ENCODE measurements at regions not wholly inside any gene's neighbourhood (a gene's known extent, or its start where the extent isn't known, plus 50 kb on each side); places are given as distances from the start of the nearest gene placed in this dataset.

DNA sequence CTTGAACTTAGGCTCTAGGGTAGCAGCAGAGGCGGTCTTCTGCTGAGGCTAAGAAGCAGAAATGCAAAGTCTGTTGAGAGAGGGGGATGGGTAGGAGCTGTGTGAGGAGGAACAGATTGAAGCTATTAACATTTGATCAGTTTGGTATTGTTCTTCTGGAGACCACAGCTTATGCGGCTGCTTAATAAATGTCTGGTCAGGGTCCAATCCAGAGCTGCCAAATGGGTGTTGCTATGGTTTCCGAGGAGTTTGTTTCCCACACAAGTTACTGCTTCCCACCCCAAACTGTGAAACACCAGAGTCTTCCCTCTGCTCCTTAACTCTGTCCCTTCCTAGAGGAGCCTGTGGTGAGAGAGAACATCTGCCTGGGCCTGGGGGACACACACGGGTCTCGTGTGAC is 142.2 kb upstream of the KLF4 start:
- WGBS (ENCODE audit: insufficient coverage) = 93% methylated on average over 3 of the region's 5 CpGs
- H3K27ac Mint-ChIP-seq = no peak overlapping the region
- H3K27me3 Mint-ChIP-seq = peaks cover 17% of the 10 kb centered on the region
- Histone ChIP-seq H3K4me2 (replicated peaks; ENCODE audit: low read depth, low read length, poor library complexity, severe bottlenecking) (no peak overlapping the region), H3K27me3 (replicated peaks in 1 of 4; ENCODE audit: control extremely low read depth in 1 of 4, control insufficient read depth in 3 of 4, insufficient read depth in 4 of 4, low read length in 3 of 4) (no peaks in the 10 kb centered on the region), H3K79me2 (ENCODE audit: control insufficient read depth, insufficient read depth, low read length) (no peaks in the 10 kb centered on the region), H3K4me1 (ENCODE audit: control insufficient read depth in 2 of 2, insufficient read depth in 2 of 2, low read length in 2 of 2) (peaks cover 13% of the 10 kb centered on the region in 2 donors), H3K4me3 (ENCODE audit: control extremely low read depth in 1 of 5, extremely low read depth in 1 of 5, insufficient read depth in 1 of 5, low read depth in 2 of 5, low read length in 4 of 5) (no peak overlapping the region), H3K9ac (ENCODE audit: low read length) (no peak overlapping the region), H3K27ac (ENCODE audit: low read length in 2 of 2) (no peak overlapping the region), H2AFZ (ENCODE audit: insufficient read depth, low read depth, low read length, poor library complexity, severe bottlenecking) (no peak overlapping the region), H3K9me3 (ENCODE audit: control extremely low read depth in 1 of 3, control insufficient read depth in 2 of 3, insufficient read depth in 1 of 3, low read length in 2 of 3) (no peaks in the 10 kb centered on the region), H3K36me3 (replicated peaks in 1 of 2; ENCODE audit: control extremely low read depth in 1 of 2, control insufficient read depth in 1 of 2, extremely low read depth in 1 of 2, insufficient read depth in 2 of 2, low read length in 1 of 2) (no peaks in the 10 kb centered on the region), H4K20me1 (ENCODE audit: control insufficient read depth, insufficient read depth, low read length, poor library complexity, severe bottlenecking) (no peaks in the 10 kb centered on the region)
- POLR2A ChIA-PET = interaction anchor here (0.7 kb wide), 1 partner anchor 71 kb away, joined by 3 read pairs; no protein-coding TSS in a partner anchor
- TF ChIP-seq EZH2 (IDR thresholded peaks at IDR 0.05; ENCODE audit: borderline replicate concordance, insufficient read depth, low read depth, low read length, poor library complexity, severe bottlenecking) = no peak
- TF ChIP-seq, protein P1, sequence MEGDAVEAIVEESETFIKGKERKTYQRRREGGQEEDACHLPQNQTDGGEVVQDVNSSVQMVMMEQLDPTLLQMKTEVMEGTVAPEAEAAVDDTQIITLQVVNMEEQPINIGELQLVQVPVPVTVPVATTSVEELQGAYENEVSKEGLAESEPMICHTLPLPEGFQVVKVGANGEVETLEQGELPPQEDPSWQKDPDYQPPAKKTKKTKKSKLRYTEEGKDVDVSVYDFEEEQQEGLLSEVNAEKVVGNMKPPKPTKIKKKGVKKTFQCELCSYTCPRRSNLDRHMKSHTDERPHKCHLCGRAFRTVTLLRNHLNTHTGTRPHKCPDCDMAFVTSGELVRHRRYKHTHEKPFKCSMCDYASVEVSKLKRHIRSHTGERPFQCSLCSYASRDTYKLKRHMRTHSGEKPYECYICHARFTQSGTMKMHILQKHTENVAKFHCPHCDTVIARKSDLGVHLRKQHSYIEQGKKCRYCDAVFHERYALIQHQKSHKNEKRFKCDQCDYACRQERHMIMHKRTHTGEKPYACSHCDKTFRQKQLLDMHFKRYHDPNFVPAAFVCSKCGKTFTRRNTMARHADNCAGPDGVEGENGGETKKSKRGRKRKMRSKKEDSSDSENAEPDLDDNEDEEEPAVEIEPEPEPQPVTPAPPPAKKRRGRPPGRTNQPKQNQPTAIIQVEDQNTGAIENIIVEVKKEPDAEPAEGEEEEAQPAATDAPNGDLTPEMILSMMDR (IDR thresholded peaks at IDR 0.05) = no peak
- H3K9me3 Mint-ChIP-seq (ENCODE audit: insufficient read depth) = no peaks in the 10 kb centered on the region
- CTCF ChIA-PET = no interaction called here
- no peak overlapping the region for H3K4me3 Mint-ChIP-seq
- H3K4me1 Mint-ChIP-seq = peaks cover 13% of the 10 kb centered on the region
- intact Hi-C loops (cut with micrococcal nuclease) = no loop called here
- DNase-seq = no peak
- ATAC-seq (ENCODE audit: low read depth) = no peak

DNA sequence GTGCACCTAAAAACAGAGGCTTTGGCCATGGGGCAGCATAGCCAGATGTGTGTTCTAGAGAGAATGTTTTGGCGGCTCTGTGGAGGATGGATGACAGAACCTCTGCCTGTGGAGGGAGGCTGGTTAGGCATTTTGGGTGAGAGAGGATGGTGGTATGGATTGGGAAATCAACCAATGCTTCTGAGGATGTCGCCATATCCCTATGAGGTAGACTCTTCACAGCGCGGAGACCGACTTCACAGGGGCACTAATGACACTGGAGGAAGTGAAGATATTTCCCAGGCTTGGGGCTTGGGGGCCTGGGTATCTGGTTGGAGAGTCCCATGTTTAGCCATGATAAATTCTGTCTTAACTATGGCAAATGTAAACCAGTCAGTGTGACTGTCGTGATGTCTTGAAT is 140.6 kb upstream of the KLF4 start:
- WGBS (ENCODE audit: insufficient coverage) = 96% methylated on average over 5 of the region's 6 CpGs

More for the DNA sequence above, 140.6 kb upstream of the KLF4 start:
- H2AFZ ChIP-seq (ENCODE audit: insufficient read depth, low read depth, low read length, poor library complexity, severe bottlenecking) = no peak overlapping the region
- POLR2A ChIA-PET = no interaction called here
- CTCF ChIA-PET = no interaction called here
- H4K20me1 ChIP-seq (ENCODE audit: control insufficient read depth, insufficient read depth, low read length, poor library complexity, severe bottlenecking) = no peaks in the 10 kb centered on the region
- Mint-ChIP-seq H3K27me3 (peaks cover 17% of the 10 kb centered on the region), H3K4me1 (no peaks in the 10 kb centered on the region), H3K4me3 (no peak overlapping the region), H3K27ac (no peak overlapping the region), H3K9me3 (ENCODE audit: insufficient read depth) (no peaks in the 10 kb centered on the region)
- H3K4me1 ChIP-seq (ENCODE audit: control insufficient read depth in 2 of 2, insufficient read depth in 2 of 2, low read length in 2 of 2) = no peaks in the 10 kb centered on the region
- no peaks in the 10 kb centered on the region for H3K79me2 ChIP-seq (ENCODE audit: control insufficient read depth, insufficient read depth, low read length)
- H3K4me2 ChIP-seq (replicated peaks; ENCODE audit: low read depth, low read length, poor library complexity, severe bottlenecking) = no peak overlapping the region
- no peaks in the 10 kb centered on the region for H3K36me3 ChIP-seq (replicated peaks in 1 of 2; ENCODE audit: control extremely low read depth in 1 of 2, control insufficient read depth in 1 of 2, extremely low read depth in 1 of 2, insufficient read depth in 2 of 2, low read length in 1 of 2)
- H3K27me3 ChIP-seq (replicated peaks in 1 of 4; ENCODE audit: control extremely low read depth in 1 of 4, control insufficient read depth in 3 of 4, insufficient read depth in 4 of 4, low read length in 3 of 4) = no peaks in the 10 kb centered on the region
- ATAC-seq (ENCODE audit: low read depth) = no peak
- no peak overlapping the region for H3K27ac ChIP-seq (ENCODE audit: low read length in 2 of 2)
- TF ChIP-seq, protein P1 (IDR thresholded peaks at IDR 0.05) = no peak
- TF ChIP-seq EZH2 (IDR thresholded peaks at IDR 0.05; ENCODE audit: borderline replicate concordance, insufficient read depth, low read depth, low read length, poor library complexity, severe bottlenecking) = no peak
- DNase-seq = no peak
- H3K9me3 ChIP-seq (ENCODE audit: control extremely low read depth in 1 of 3, control insufficient read depth in 2 of 3, insufficient read depth in 1 of 3, low read length in 2 of 3) = no peaks in the 10 kb centered on the region
- no peak overlapping the region for H3K9ac ChIP-seq (ENCODE audit: low read length)
- H3K4me3 ChIP-seq (ENCODE audit: control extremely low read depth in 1 of 5, extremely low read depth in 1 of 5, insufficient read depth in 1 of 5, low read depth in 2 of 5, low read length in 4 of 5) = no peak overlapping the region
- intact Hi-C loops (cut with micrococcal nuclease) = no loop called here

Measured in B cell (primary cell).